RCC 7860 (cell line): ENCODE measurements at regions not wholly inside any gene's neighbourhood (a gene's known extent, or its start where the extent isn't known, plus 50 kb on each side); places are given as distances from the start of the nearest gene placed in this dataset.
"Not testable (repeated sequence)": the region's sequence is repeated elsewhere in the genome, so short reads cannot be mapped to it uniquely, and the experiment has no call there.

Source experiments
- DNase-seq: peaks from one replicate; pipeline ENCODE4 v3.0.0-alpha.2; 2015; ENCODE audit warnings: low spot score
- FAIRE-seq: peaks from 2 replicates; lab custom pipeline; 2012; peaks lifted over from hg19 to GRCh38; lab: Jason Lieb, UNC

- DNase-seq = no peak
- no peak for FAIRE-seq
These were observed 329.2 kb downstream of the DSC3 start for GRCh38 chr18:30713299-30713698.

GRCh38 chr18:30712383-30712782 lies 330.2 kb downstream of the DSC3 start:
- no peak for DNase-seq
- FAIRE-seq = no peak

DNA sequence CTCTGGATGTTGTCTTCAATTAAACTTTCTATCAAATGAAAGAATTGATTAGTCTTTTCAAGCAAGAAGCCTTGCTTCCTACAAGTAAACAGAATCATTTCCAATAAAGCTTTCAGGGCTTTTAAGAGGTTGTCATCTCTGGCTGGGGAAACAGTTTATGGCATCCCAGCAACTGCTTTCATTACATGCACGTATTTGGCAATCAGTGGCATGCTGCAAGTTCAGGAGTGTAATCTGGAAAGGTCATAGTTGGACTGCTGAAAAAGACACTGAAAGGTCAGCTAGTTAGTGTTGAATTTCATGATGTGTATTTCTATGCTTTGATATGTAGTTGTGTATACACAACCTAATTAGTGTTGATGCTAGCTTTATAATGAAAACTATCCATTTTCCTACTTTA lies 332.9 kb downstream of the DSC3 start:
- DNase-seq (no peak), FAIRE-seq (no peak)

DNA sequence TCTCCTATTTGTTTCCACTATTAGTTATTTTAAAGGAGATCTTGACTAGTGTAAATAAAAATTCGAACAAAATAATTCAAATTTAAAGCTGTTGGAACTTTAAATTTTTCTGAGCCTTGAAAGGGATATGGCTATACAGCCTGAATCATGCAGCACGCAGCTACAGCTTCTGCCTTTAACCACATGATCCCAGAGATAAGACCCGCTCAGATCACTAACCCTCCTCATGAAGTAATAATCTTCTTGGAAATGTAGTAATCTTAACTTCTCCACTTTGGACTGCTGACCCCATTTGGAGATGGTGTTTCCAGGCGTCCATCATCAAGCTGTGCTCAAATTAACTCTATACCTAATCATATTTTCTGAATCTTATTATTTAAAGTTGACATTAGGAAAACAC lies 336.6 kb downstream of the DSC3 start:
- no peak for FAIRE-seq
- DNase-seq = no peak

GRCh38 chr18:30698571-30698970 lies 344.0 kb downstream of the DSC3 start:
- no peak for FAIRE-seq

DNA sequence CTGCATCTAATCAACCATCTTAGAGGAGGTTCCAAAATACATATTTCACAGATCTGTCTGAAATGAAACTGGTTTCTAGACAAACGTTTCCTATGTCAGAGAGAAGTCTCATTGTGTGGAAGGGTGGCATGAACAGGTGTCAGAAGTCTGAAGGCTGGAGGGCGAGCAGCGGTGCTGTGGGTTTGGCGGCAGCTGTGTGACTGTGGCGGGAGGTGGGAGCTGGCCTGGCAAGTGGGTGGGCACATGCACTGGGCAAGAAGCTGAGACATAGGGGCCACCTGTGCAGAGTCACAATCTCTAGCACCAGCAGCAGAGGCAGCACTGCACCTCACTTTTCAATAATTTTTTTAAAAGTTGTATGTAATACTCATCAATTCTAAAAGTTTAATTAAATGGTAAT lies 346.3 kb downstream of the DSC3 start:
- DNase-seq = no peak
- no peak for FAIRE-seq

More at GRCh38 chr18:30698571-30698970, 344.0 kb downstream of the DSC3 start:
- no peak for DNase-seq

- FAIRE-seq (no peak), DNase-seq (no peak)
These were observed 347.8 kb downstream of the DSC3 start for GRCh38 chr18:30694773-30695172.

- FAIRE-seq (no peak), DNase-seq (no peak)
These were observed 353.3 kb downstream of the DSC3 start for GRCh38 chr18:30689216-30689615.

- FAIRE-seq (no peak), DNase-seq (no peak)
These were observed 355.0 kb downstream of the DSC3 start for GRCh38 chr18:30687501-30687900.

DNA sequence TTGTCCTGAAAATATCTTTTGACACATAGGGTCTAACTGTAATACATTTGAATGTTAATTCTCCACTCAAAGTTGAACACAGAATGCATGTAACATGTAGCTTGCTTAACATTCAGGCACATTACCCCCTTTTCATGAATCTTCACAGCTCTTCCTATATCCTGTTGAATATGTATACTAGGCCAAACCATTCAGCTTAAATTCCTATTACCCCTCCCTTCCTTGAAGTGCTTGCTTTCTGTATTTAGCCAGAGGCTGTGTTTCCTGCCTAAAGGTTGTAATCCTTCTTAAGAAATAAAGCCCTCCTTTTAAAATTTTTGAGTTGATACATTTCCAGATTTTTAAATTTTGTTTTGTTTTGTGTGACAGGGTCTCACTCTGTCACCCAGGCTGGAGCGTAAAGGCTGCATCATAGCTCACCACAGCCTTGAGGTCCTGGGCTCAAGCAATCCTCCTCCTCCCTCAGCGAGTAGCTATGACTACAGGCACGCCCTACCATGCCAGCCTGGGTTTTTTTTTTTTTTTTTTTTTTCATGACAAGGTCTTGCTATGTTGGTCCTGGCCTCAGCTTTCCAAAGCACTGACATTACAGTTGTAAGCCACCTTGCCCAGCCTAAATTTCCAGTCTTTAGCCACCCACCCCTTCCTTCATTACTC lies 357.6 kb downstream of the DSC3 start:
- no peak for DNase-seq
- no peak for FAIRE-seq

DNA sequence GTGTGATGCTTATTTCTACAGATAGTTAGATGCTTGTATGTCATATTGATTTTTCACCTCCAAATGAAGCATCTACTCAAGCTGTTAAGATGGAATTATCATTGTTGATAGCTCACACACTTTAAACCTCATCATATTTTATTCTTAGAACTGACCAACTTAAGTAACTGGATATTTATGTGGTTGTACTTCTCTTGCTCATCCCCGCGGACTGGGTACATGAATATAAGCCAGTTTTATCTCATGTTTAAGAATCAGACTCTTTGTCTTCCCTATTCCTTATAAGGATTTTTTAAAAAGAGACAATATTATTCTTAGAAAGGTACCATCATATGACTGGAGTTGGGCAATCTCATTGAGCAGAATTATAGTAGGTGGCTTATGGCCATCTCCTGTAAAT lies 358.7 kb downstream of the DSC3 start:
- DNase-seq (no peak), FAIRE-seq (no peak)

- DNase-seq (no peak), FAIRE-seq (no peak)
These were observed 359.9 kb downstream of the DSC3 start for GRCh38 chr18:30682672-30683071.

DNA sequence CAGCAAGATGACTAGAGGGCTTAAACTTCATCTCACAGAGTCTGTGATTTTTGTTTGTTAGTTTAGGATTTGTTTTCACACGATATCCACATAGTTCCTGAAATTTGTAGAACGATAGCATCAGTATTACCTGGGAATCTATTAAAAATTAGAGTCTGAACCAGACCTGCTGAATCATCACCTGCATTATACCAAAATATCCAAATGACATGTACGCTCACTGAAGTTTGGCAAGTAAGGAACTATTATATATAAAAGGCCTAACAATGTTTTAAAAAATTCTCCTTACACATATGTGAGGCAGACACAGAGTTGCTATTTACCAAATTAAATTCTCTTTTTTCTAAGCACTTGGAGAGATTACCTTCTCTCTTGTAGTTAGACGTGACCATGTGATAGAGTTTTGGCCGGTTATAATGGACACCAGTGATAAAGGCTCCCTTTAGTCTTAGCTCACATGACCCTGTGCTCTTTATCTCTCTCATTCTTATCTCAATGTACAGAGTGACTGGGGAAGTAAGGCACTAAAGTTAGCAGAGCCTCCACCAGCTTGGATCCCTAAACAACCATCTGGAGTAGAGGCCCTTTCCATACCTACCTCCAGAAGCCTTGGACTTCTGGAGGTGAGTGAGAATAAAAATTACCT lies 363.1 kb downstream of the DSC3 start:
- no peak for FAIRE-seq
- no peak for DNase-seq

DNA sequence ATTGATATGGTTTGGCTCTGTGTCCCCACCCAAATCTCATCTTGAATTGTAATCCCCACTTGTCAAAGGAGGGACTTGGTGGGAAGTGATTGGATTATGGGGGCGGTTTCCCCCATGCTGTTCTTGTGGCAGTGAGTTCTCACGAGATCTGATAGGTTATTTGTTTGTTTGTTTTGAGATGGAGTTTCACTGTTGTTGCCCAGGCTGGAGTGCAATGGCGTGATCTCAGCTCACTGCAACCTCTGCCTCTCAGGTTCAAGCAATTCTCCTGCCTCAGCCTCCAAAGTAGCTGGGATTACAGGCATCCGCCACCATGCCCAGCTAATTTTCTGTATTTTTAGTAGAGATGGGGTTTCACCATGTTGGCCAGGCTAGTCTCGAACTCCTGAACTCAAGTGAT lies 364.7 kb downstream of the DSC3 start:
- not testable (repeated sequence) for DNase-seq, FAIRE-seq

DNA sequence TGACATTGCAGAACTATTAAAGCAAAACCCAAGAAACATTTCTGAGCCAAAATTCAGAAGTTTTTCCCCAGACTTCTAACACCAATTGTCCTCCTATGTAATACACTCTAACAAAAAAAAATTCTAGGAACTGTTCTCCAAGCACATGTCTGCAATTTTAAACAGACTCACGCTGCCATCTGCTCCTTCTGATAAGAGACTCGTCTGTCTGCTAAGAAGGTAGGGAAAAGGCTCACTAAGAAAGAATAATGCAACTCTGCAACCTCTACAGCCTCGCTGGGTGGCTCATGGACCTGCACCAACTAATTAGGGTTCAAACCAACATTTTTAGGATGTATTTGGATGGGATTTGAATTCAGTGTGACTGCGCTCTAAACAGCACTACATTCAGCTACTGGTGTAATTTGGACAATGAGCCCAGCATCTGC lies 366.5 kb downstream of the DSC3 start:
- FAIRE-seq = no peak
- no peak for DNase-seq

DNA sequence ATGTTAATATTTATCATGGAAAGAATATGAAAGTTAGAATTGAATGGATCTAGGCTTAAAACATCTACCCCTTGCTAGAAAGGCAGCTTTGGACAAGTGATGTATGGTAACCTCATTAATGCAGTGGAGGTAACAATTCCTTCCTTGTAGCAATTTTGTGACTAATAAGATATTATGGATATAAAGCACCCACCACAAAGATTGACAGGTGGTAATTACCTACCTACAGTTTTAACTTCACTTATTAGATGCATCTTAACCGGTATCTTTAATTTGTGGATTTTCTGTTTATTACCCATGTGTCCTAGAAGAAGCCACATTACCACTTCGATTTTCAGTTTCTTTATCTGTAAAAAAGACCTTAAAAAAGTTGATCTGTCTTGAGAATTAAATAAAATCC lies 367.0 kb downstream of the DSC3 start:
- DNase-seq = no peak
- FAIRE-seq = no peak

- DNase-seq (no peak), FAIRE-seq (no peak)
These were observed 367.5 kb downstream of the DSC3 start for GRCh38 chr18:30675072-30675471.

- no peak for DNase-seq
- no peak for FAIRE-seq
These were observed 367.9 kb downstream of the DSC3 start for GRCh38 chr18:30674596-30674995.

GRCh38 chr18:30672439-30672838 lies 370.1 kb downstream of the DSC3 start:
- not testable (repeated sequence) for FAIRE-seq

GRCh38 chr18:30658306-30658705 lies 384.2 kb downstream of the DSC3 start:
- no peak for FAIRE-seq

More at GRCh38 chr18:30672439-30672838, 370.1 kb downstream of the DSC3 start:
- DNase-seq = not testable (repeated sequence)

DNA sequence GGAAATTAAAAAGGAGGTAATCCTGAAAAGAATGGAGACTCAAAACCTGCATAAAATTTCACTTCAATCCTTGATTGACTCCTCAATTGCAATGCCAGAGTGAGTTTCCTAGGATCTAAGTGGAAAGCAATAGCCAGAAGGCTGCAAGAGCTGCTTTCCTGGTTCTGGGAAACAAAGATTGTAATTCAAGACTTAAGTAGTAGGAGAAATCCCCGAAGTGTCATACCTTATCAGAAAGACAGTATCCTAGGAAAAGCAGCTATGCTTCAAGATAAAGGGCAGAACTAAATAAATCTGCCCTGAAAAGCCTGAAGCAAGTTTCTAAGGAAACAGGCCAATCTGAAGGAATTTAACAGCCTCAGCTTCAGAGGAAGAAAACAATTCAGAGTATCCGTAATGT lies 390.2 kb downstream of the DSC3 start:
- FAIRE-seq = no peak
- DNase-seq = no peak

More at GRCh38 chr18:30658306-30658705, 384.2 kb downstream of the DSC3 start:
- no peak for DNase-seq

DNA sequence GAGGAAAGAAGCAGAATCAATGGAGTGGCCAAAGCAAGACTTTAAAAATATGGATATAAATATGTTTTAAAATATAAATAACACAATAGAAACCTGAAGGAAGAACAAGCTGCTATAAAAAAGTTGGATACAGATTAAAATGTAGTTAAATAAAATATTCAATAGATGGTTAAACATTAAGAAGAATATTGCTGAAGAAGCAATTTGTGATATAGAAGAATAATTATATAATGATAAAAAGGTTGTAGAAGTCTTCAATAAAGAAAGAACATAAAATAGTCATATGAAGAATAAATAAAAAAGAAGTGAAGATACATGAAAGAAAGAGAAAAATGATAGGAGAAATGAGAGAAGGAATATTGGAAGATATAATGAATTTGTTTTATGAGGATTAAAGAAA lies 392.0 kb downstream of the DSC3 start:
- no peak for DNase-seq
- FAIRE-seq = no peak

DNA sequence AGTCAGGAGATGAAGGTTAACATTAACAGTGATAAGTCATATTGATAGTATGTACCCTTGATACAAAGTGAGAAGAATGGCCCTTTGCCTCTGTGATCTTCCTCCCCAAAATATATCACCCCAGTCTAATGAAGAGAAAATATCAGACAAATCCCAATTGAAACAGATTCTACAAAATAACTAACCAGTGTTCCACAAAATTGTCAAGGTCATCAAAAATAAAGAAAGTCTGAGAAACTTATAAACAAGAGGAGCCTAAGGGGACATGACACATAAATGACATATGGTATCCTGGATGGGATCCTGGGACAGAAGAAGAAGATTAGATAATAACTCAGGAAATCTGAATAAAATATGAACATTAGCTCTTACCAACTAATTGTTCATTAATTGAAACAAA lies 398.4 kb downstream of the DSC3 start:
- DNase-seq (no peak), FAIRE-seq (no peak)
